ENCODE measurements at regions not wholly inside any gene's neighbourhood (a gene's known extent, or its start where the extent isn't known, plus 50 kb on each side); places are given as distances from the start of the nearest gene placed in this dataset.

DNA sequence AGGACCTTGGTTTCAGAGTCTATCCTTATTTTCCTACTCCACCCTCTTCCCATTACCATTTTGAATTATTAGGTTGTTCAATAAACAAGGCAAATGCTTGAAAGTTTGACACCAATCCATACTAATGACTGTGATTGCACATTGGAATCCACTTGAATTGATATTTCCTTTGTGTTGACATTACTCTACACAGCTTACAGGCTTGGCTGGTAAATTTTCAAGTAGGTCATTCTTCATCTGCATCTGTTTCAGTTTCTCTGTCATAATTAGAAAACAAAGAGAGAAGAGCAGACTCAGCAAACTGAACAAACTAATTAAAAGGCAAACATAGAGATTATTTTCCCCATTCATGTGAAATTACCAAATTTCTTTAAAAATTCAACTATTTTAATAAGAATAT, 732.9 kb upstream of the BCHE start:
- Histone ChIP-seq H3K4me1 (ENCODE audit: control insufficient read depth in 1 of 2, insufficient read depth in 2 of 2, low read depth in 1 of 2, low read length in 1 of 2) (no peaks in the 10 kb centered on the region), H3K4me2 (no peak overlapping the region), H3K9ac (no peak overlapping the region), H3K27ac (ENCODE audit: low read depth in 2 of 2, low read length in 1 of 2) (no peak overlapping the region), H4K20me1 (ENCODE audit: insufficient read depth) (no peaks in the 10 kb centered on the region), H3K27me3 (ENCODE audit: insufficient read depth) (no peaks in the 10 kb centered on the region), H3K9me2 (no peaks in the 10 kb centered on the region), H3K9me3 (no peaks in the 10 kb centered on the region), H3K36me3 (replicated peaks in 1 of 2; ENCODE audit: control insufficient read depth in 1 of 2, insufficient read depth in 2 of 2, low read length in 1 of 2) (no peaks in the 10 kb centered on the region), H2AFZ (ENCODE audit: low read depth) (no peak overlapping the region), H3K79me2 (ENCODE audit: insufficient read depth) (no peaks in the 10 kb centered on the region; the same call in 1 of the 2 replicates), H3K4me3 (ENCODE audit: low read depth in 2 of 2, low read length in 1 of 2) (no peak overlapping the region), H3F3A (replicated peaks; ENCODE audit: insufficient read depth) (no peaks in the 10 kb centered on the region)
- DNase-seq: no peak
- POLR2A ChIA-PET: no interaction called here
- TF ChIP-seq CHD2 (IDR thresholded peaks at IDR 0.05; ENCODE audit: low read length, partially characterized antibody) (no peak), RCOR1 (IDR thresholded peaks at IDR 0.05; ENCODE audit: low read length) (no peak), SMC3 (IDR thresholded peaks at IDR 0.05; ENCODE audit: low read depth, low read length) (no peak), USF2 (IDR thresholded peaks at IDR 0.05; ENCODE audit: borderline replicate concordance, low read depth, low read length) (no peak), RAD21 (IDR thresholded peaks at IDR 0.05; ENCODE audit: low read length) (no peak), REST (IDR thresholded peaks at IDR 0.05; ENCODE audit: low read depth, low read length) (no peak), ELF1 (IDR thresholded peaks at IDR 0.05) (no peak), FOXJ3 (CRISPR knock-in tag; IDR thresholded peaks at IDR 0.05) (no peak), JUND (IDR thresholded peaks at IDR 0.05) (no peak), EZH2phosphoT487 (IDR thresholded peaks at IDR 0.05; ENCODE audit: borderline replicate concordance, low read depth) (no peak), RFX5 (IDR thresholded peaks at IDR 0.05; ENCODE audit: low read length) (no peak), ZBTB33 (IDR thresholded peaks at IDR 0.05; ENCODE audit: borderline replicate concordance, low read depth) (no peak)
- CTCF ChIA-PET: no interaction called here

DNA sequence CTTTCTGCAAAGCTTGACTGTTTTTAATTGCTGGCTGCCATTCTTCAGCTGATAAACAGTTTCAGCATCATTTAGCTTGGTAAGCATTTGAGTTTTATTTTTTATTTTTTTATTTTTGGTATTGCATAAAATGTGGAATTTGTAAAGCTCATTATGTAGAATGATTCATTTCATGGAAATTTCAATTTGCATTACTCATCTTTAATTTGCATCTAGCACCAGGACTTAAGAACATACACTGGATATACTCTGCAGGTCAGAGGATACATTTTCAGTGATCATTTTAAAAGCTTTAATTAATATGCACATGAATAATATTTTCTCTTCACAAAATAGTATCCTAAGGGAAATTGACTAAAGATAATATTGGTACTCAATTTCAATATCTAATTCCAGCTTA, 732.4 kb upstream of the BCHE start:
- Histone ChIP-seq H2AFZ (ENCODE audit: low read depth) (no peak overlapping the region), H3K9me2 (no peaks in the 10 kb centered on the region), H3F3A (replicated peaks; ENCODE audit: insufficient read depth) (no peaks in the 10 kb centered on the region), H3K4me3 (ENCODE audit: low read depth in 2 of 2, low read length in 1 of 2) (no peak overlapping the region), H3K9me3 (no peaks in the 10 kb centered on the region), H3K36me3 (replicated peaks in 1 of 2; ENCODE audit: control insufficient read depth in 1 of 2, insufficient read depth in 2 of 2, low read length in 1 of 2) (no peaks in the 10 kb centered on the region), H3K27ac (ENCODE audit: low read depth in 2 of 2, low read length in 1 of 2) (no peak overlapping the region), H3K4me1 (ENCODE audit: control insufficient read depth in 1 of 2, insufficient read depth in 2 of 2, low read depth in 1 of 2, low read length in 1 of 2) (no peaks in the 10 kb centered on the region), H3K4me2 (no peak overlapping the region), H3K9ac (no peak overlapping the region), H4K20me1 (ENCODE audit: insufficient read depth) (no peaks in the 10 kb centered on the region), H3K79me2 (ENCODE audit: insufficient read depth) (no peaks in the 10 kb centered on the region; the same call in 1 of the 2 replicates), H3K27me3 (ENCODE audit: insufficient read depth) (no peaks in the 10 kb centered on the region)
- TF ChIP-seq MEF2A (IDR thresholded peaks at IDR 0.05; ENCODE audit: borderline replicate concordance, low read depth): no peak
- TF ChIP-seq TAF1 (IDR thresholded peaks at IDR 0.05; ENCODE audit: borderline replicate concordance, low read depth, low read length): no peak
- no peak for TF ChIP-seq YY1 (IDR thresholded peaks at IDR 0.05; ENCODE audit: low read depth)
- ChIA-PET CTCF (no interaction called here), POLR2A (no interaction called here)
- no peak for DNase-seq
